ENCODE measurements at regions not wholly inside any gene's neighbourhood (a gene's known extent, or its start where the extent isn't known, plus 50 kb on each side); places are given as distances from the start of the nearest gene placed in this dataset.

DNA sequence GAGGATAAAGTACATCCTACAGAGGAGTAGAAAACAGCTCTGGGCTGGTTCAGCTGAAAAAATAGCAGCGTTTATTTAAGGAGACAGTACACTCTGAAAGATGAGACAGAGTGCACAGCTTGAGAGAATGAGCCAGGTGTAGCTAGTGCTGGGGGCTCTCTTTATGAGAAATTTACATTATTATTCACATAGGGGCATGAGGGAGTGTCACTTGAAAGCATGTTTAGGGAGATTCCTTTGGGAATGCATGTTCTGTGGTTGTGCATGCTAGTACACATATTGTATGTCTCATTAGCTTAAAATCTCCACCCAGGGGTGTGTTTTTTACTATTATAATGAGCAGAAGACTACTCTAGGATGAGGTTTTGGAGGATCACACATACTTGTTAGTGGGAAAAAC, 1224.4 kb downstream of the REEP3 start:
- no peak overlapping the region for H3K4me3 Mint-ChIP-seq

DNA sequence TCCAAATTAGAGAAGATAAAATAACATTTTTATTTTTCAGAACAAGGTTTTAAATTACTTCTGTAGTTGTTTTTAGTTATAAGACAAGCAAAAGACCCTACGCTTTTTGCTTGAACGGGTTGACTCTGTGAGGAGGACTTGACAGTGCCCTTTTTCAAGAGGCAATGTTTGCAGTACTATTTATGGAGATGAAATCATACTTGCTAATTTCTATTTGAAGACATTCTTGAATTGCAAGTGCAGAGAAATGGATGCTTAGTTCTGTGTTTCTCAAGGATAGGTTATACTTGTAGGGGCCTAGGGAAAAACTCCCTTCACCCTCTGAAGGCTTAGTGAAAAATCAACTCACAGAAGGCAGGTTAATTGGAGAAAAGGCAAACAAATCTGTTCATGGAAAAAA, 1229.5 kb downstream of the REEP3 start:
- TF ChIP-seq, protein P1, sequence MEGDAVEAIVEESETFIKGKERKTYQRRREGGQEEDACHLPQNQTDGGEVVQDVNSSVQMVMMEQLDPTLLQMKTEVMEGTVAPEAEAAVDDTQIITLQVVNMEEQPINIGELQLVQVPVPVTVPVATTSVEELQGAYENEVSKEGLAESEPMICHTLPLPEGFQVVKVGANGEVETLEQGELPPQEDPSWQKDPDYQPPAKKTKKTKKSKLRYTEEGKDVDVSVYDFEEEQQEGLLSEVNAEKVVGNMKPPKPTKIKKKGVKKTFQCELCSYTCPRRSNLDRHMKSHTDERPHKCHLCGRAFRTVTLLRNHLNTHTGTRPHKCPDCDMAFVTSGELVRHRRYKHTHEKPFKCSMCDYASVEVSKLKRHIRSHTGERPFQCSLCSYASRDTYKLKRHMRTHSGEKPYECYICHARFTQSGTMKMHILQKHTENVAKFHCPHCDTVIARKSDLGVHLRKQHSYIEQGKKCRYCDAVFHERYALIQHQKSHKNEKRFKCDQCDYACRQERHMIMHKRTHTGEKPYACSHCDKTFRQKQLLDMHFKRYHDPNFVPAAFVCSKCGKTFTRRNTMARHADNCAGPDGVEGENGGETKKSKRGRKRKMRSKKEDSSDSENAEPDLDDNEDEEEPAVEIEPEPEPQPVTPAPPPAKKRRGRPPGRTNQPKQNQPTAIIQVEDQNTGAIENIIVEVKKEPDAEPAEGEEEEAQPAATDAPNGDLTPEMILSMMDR (conservative IDR thresholded peaks at IDR 0.05): no peak
- Mint-ChIP-seq H3K36me3 (ENCODE audit: low read depth) (no peaks in the 10 kb centered on the region), H3K4me3 (no peak overlapping the region), H3K4me1 (no peaks in the 10 kb centered on the region), H3K9me3 (peaks cover 3% of the 10 kb centered on the region), H3K27me3 (ENCODE audit: insufficient read depth) (no peaks in the 10 kb centered on the region), H3K27ac (no peak overlapping the region)
- no peaks in the 10 kb centered on the region for H3K36me3 ChIP-seq (ENCODE audit: control insufficient read depth, insufficient read depth, low read length)
- H3K4me3 ChIP-seq (ENCODE audit: low read length): no peak overlapping the region
- H3K27me3 ChIP-seq (ENCODE audit: control insufficient read depth, insufficient read depth, low read length, poor library complexity, severe bottlenecking): no peaks in the 10 kb centered on the region
- H3K27ac ChIP-seq (ENCODE audit: low read depth, low read length): no peak overlapping the region
- H3K9me3 ChIP-seq (ENCODE audit: control insufficient read depth, low read length): no peaks in the 10 kb centered on the region
- no peak for DNase-seq
- H3K4me1 ChIP-seq (ENCODE audit: control insufficient read depth, insufficient read depth, low read length): no peaks in the 10 kb centered on the region
- no peak overlapping the region for H3K9ac ChIP-seq (ENCODE audit: extremely low read depth, low read length, poor library complexity, severe bottlenecking)
- 85 to 95% methylated on average over 2 of the region's 2 CpGs for WGBS, 2 experiments (ENCODE audit: insufficient coverage in 1 of 2, insufficient read length in 1 of 2)

More for the DNA sequence above, 1224.4 kb downstream of the REEP3 start:
- no peaks in the 10 kb centered on the region for H3K36me3 ChIP-seq (ENCODE audit: control insufficient read depth, insufficient read depth, low read length)
- H3K9me3 ChIP-seq (ENCODE audit: control insufficient read depth, low read length): peaks cover 17% of the 10 kb centered on the region
- H3K9ac ChIP-seq (ENCODE audit: extremely low read depth, low read length, poor library complexity, severe bottlenecking): no peak overlapping the region
- H3K4me1 Mint-ChIP-seq: no peaks in the 10 kb centered on the region
- no peak overlapping the region for H3K27ac ChIP-seq (ENCODE audit: low read depth, low read length)
- H3K4me3 ChIP-seq (ENCODE audit: low read length): no peak overlapping the region
- H3K4me1 ChIP-seq (ENCODE audit: control insufficient read depth, insufficient read depth, low read length): no peaks in the 10 kb centered on the region
- H3K36me3 Mint-ChIP-seq (ENCODE audit: low read depth): no peaks in the 10 kb centered on the region
- no peaks in the 10 kb centered on the region for H3K27me3 ChIP-seq (ENCODE audit: control insufficient read depth, insufficient read depth, low read length, poor library complexity, severe bottlenecking)
- H3K9me3 Mint-ChIP-seq: peaks cover 10% of the 10 kb centered on the region
- no peak overlapping the region for H3K27ac Mint-ChIP-seq
- no peaks in the 10 kb centered on the region for H3K27me3 Mint-ChIP-seq (ENCODE audit: insufficient read depth)
- no peak for DNase-seq
- WGBS, 2 experiments (ENCODE audit: insufficient coverage in 1 of 2, insufficient read length in 1 of 2): 86 to 100% methylated on average over 1 of the region's 1 CpG
- TF ChIP-seq, protein P1 (conservative IDR thresholded peaks at IDR 0.05): no peak

- H3K4me3 Mint-ChIP-seq: no peak overlapping the region
- Histone ChIP-seq H3K4me3 (ENCODE audit: low read length) (no peak overlapping the region), H3K9me3 (ENCODE audit: control insufficient read depth, low read length) (no peaks in the 10 kb centered on the region), H3K9ac (ENCODE audit: extremely low read depth, low read length, poor library complexity, severe bottlenecking) (no peak overlapping the region), H3K27ac (ENCODE audit: low read depth, low read length) (no peak overlapping the region), H3K4me1 (ENCODE audit: control insufficient read depth, insufficient read depth, low read length) (no peaks in the 10 kb centered on the region), H3K27me3 (ENCODE audit: control insufficient read depth, insufficient read depth, low read length, poor library complexity, severe bottlenecking) (no peaks in the 10 kb centered on the region), H3K36me3 (ENCODE audit: control insufficient read depth, insufficient read depth, low read length) (no peaks in the 10 kb centered on the region)
- WGBS, 2 experiments (ENCODE audit: insufficient coverage in 1 of 2, insufficient read length in 1 of 2): 88% methylated on average over 2 of the region's 2 CpGs; no CpG with 5 or more reads in 1 of the 2 experiments
- no peak overlapping the region for H3K27ac Mint-ChIP-seq
- no peak for DNase-seq
- peaks cover 3% of the 10 kb centered on the region for H3K9me3 Mint-ChIP-seq
- H3K27me3 Mint-ChIP-seq (ENCODE audit: insufficient read depth): no peaks in the 10 kb centered on the region
- TF ChIP-seq, protein P1 (conservative IDR thresholded peaks at IDR 0.05): no peak
- H3K4me1 Mint-ChIP-seq: no peaks in the 10 kb centered on the region
- H3K36me3 Mint-ChIP-seq (ENCODE audit: low read depth): no peaks in the 10 kb centered on the region
Measured at GRCh38 chr10:64753516-64753915, 1232.3 kb downstream of the REEP3 start.
